Lower leg skin (tissue), 4 donors: ENCODE measurements at regions not wholly inside any gene's neighbourhood (a gene's known extent, or its start where the extent isn't known, plus 50 kb on each side); places are given as distances from the start of the nearest gene placed in this dataset.

ENCODE experiments used
- DNase-seq, 2 donors: peaks; one replicate each; pipeline ENCODE4 v3.0.0-alpha.2; 2019; ENCODE audit warnings: low spot score in 2 of 2
- H3K4me3 ChIP-seq: fragments of 200-600 bp; sonication (generic); 2 replicates; pipeline ENCODE4 v1.5.1; 2017; ENCODE audit warnings: mild to moderate bottlenecking, low read depth; ENCODE audit not compliant: poor library complexity, severe bottlenecking
- POLR2A ChIP-seq, 2 donors: fragments of 450-650 bp; IDR thresholded peaks; one replicate each; pipeline ENCODE4 v1.6.1; 2016 to 2017; ENCODE audit warnings: antibody characterized with exemption in 2 of 2, mild to moderate bottlenecking in 1 of 2, moderate library complexity in 1 of 2
- WGBS, 2 donors: methylation state at CpG; one replicate each; pipeline ENCODE4 v1.1.5; 2018; 5-methylcytosine and 5-hydroxymethylcytosine counted together
- intact Hi-C: fragments of 100-400 bp; cut with DNase I; formaldehyde crosslinking; loops from one replicate; pipeline ENCODE4 v1.15.0; 2023; ENCODE audit warnings: low total_unique reads
- TF ChIP-seq, protein P1 (sequence below), 3 donors: fragments of 450-650 bp; IDR thresholded peaks; one replicate each; pipeline ENCODE4 v1.5.1; 2016; ENCODE audit warnings: antibody characterized with exemption in 3 of 3, mild to moderate bottlenecking in 3 of 3, moderate library complexity in 2 of 3

DNA sequence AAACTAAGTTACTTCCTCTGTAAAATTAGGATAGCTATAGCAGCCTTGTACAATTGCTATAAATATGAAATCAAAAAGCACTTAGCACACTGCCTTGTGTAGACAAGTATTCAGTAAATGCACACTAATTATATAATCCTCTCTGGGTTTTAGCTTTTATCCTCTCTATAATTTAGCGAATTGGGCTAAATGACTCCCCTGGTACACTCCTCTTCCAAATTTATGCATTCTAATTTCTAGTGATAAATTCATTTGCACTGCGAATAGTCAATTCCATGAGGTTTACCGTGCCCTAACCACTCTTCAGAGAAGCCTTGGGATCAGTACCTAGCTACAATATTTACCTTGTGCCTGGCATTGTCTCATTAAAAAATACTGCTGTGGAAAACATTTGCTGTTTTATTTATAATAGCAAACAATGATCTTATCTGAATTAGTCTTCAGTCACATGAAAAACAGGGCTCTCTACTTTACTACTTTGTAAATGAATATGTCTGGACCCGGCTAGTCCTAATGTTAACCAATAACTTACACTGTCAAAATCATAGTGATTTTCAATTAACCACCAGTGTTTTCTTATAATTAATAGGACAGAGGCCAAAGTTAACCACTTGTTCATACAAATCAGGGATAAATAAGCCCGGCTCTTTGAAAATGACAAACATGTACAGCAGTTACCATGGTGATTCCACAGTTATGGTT is 577.9 kb downstream of the IPMK start:
- no peak overlapping the region for H3K4me3 ChIP-seq
- intact Hi-C loops: no loop called here
- TF ChIP-seq, protein P1, sequence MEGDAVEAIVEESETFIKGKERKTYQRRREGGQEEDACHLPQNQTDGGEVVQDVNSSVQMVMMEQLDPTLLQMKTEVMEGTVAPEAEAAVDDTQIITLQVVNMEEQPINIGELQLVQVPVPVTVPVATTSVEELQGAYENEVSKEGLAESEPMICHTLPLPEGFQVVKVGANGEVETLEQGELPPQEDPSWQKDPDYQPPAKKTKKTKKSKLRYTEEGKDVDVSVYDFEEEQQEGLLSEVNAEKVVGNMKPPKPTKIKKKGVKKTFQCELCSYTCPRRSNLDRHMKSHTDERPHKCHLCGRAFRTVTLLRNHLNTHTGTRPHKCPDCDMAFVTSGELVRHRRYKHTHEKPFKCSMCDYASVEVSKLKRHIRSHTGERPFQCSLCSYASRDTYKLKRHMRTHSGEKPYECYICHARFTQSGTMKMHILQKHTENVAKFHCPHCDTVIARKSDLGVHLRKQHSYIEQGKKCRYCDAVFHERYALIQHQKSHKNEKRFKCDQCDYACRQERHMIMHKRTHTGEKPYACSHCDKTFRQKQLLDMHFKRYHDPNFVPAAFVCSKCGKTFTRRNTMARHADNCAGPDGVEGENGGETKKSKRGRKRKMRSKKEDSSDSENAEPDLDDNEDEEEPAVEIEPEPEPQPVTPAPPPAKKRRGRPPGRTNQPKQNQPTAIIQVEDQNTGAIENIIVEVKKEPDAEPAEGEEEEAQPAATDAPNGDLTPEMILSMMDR (IDR thresholded peaks at IDR 0.05): no peak
- TF ChIP-seq POLR2A (IDR thresholded peaks at IDR 0.05): no peak
- 69 to 85% methylated on average over 5 of the region's 5 CpGs for WGBS, 2 donors
- DNase-seq: no peak

DNA sequence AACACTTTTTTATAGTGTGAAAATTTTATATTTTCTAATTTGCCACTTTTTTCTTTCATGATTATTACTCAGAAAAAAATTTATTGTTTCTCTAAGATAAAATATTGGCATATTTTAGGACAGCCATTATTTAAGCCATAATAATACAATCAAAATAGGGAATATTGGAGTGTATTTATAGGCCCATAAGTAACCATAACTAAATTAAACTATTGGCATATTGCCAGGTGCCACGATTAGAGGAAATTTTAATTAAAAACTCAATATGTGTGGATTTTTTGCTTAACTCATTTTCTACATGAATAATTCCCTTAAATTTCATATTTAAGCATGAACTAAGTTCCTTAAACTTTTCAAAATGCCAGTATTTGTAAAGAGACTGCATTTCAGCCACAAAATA is 587.8 kb downstream of the IPMK start:
- WGBS, 2 donors: 89 to 98% methylated on average over 1 of the region's 1 CpG
- no peak for TF ChIP-seq POLR2A (IDR thresholded peaks at IDR 0.05)
- TF ChIP-seq, protein P1 (IDR thresholded peaks at IDR 0.05): no peak
- no peak for DNase-seq
- intact Hi-C loops: no loop called here
- H3K4me3 ChIP-seq: no peak overlapping the region

DNA sequence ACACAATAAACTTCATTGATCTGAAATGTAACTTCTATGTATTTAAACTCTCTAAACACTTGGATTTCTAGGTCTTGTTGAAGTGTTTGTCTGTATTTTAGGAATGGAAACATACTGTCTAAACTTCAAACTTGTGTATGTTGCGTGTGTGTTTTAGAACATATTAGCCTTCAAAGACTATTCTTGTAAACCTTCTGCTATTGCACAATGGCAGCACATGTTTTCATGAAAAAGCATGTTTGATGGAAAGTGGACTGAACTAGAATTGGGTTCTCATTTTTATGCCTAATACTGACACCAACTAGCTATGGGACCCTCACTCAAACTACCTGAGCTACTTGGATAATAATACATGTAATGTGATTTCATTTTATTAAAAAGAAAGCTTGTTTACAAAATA is 592.6 kb downstream of the IPMK start:
- H3K4me3 ChIP-seq: no peak overlapping the region
- no peak for DNase-seq
- intact Hi-C loops: no loop called here
- 3 to 98% methylated on average over 1 of the region's 1 CpG for WGBS, 2 donors
- TF ChIP-seq, protein P1 (IDR thresholded peaks at IDR 0.05): no peak
- TF ChIP-seq POLR2A (IDR thresholded peaks at IDR 0.05): no peak

DNA sequence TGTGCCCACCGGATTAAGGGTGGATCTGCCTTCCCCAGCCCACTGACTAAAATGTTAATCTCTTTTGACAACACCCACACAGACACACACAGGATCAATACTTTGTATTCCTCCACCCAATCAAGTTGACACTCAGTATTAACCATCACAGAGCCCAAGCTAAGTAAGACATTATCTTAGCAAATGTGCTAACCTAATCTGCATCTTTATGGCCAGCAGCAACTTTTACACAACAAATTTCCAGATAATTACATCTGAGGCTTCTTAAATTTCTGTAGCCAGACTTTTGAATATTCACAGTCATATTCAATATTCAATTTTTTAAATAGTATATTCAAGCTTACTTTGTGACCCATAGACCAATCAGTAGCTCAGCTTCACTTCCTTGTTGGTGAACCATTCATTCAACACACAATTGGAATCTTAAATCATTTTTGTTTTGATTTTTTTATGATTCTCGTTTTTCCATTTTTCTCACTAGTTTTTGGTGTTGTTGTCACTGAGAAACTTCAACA is 594.2 kb downstream of the IPMK start:
- H3K4me3 ChIP-seq: no peak overlapping the region
- no peak for TF ChIP-seq POLR2A (IDR thresholded peaks at IDR 0.05)
- TF ChIP-seq, protein P1 (IDR thresholded peaks at IDR 0.05): no peak
- intact Hi-C loops: no loop called here
- no peak for DNase-seq
- 76 to 78% methylated on average over 2 of the region's 2 CpGs for WGBS, 2 donors

DNA sequence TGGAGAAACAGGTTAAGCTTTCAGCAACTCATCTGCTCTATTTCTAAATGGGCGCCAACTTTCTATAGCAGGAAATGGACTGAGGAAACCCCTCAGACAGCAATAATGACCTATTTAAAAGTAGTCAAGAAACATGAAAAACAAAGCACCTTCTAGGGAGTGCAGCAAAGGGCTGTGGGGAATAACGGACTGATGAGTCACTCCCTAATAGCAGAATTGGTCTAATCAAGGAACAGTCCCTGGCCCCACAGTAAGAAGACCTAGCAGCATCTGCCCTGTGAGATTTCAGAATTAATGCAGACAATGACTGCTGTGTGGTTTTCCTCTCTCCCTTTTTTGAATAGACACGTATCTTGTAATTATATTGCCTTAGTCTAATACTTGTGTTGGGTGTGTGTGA is 602.9 kb downstream of the IPMK start:
- WGBS, 2 donors: 64 to 70% methylated on average over 3 of the region's 3 CpGs
- DNase-seq: no peak
- no peak overlapping the region for H3K4me3 ChIP-seq
- TF ChIP-seq POLR2A (IDR thresholded peaks at IDR 0.05): no peak
- TF ChIP-seq, protein P1 (IDR thresholded peaks at IDR 0.05): no peak
- intact Hi-C loops: no loop called here

DNA sequence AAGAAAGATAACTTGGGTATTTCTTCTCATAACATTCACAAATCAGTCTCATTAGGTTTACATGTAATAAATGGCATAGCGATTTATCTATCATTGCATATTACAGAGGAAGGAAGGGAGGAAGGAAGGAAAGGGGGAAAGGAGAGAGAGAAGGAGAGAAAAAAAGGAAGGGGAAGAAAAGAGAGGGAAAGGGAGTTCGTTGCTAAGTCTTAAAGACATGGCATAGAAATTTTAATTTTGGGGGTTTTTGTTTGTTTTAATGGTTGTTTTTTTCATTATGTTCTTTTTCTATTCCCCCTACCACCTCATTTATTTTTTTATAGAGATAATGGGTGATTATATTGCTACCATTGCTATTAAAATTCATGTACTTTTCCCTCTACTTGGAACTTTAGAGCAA is 604.3 kb downstream of the IPMK start:
- intact Hi-C loops: no loop called here
- 65 to 71% methylated on average over 2 of the region's 2 CpGs for WGBS, 2 donors
- no peak overlapping the region for H3K4me3 ChIP-seq
- TF ChIP-seq, protein P1 (IDR thresholded peaks at IDR 0.05): no peak
- no peak for TF ChIP-seq POLR2A (IDR thresholded peaks at IDR 0.05)
- no peak for DNase-seq
